DND-41 (cell line): ENCODE measurements at regions not wholly inside any gene's neighbourhood (a gene's known extent, or its start where the extent isn't known, plus 50 kb on each side); places are given as distances from the start of the nearest gene placed in this dataset.

ENCODE experiments used
- ATAC-seq: fragments of 200-7000 bp; cut with Tn5 transposase; 3 replicates; pipeline ENCODE4 v1.9.1; 2021; ENCODE audit warnings: low read depth; ENCODE audit not compliant: insufficient read depth
- DNase-seq: peaks from one replicate; pipeline ENCODE4 v3.0.0-alpha.2; 2020
- H2AFZ ChIP-seq: 2 replicates; pipeline ENCODE4 v1.6.0; 2012; ENCODE audit warnings: low read depth, low read length
- H3K27ac ChIP-seq: 2 replicates; pipeline ENCODE4 v1.5.1; 2012; ENCODE audit warnings: low read length, inconsistent platforms
- H3K27me3 ChIP-seq: fragments of 200-600 bp; sonication (generic); 2 replicates; pipeline ENCODE4 v1.6.0; 2012; ENCODE audit warnings: low read length, mild to moderate bottlenecking, inconsistent platforms; ENCODE audit not compliant: insufficient read depth, poor library complexity
- H3K36me3 ChIP-seq: 2 replicates; pipeline ENCODE4 v1.5.1; 2012; ENCODE audit warnings: low read length, inconsistent platforms; ENCODE audit not compliant: insufficient read depth
- H3K4me1 ChIP-seq: 2 replicates; pipeline ENCODE4 v1.5.1; 2012; ENCODE audit warnings: mild to moderate bottlenecking, low read length; ENCODE audit not compliant: insufficient read depth
- H3K4me2 ChIP-seq: 2 replicates; pipeline ENCODE4 v1.6.0; 2012; ENCODE audit warnings: mild to moderate bottlenecking, moderate library complexity, low read length, inconsistent platforms; ENCODE audit not compliant: insufficient read depth
- H3K4me3 ChIP-seq, 2 experiments: fragments of 200-600 bp in 1 of 2; shearing (Covaris generic) in 1 of 2; 2 replicates each; pipeline ENCODE4 v1.5.1; 2012 to 2016; ENCODE audit warnings: inconsistent platforms in 2 of 2, low read length in 2 of 2, mild to moderate bottlenecking in 2 of 2, low read depth in 1 of 2, moderate library complexity in 1 of 2
- H3K79me2 ChIP-seq: 2 replicates; pipeline ENCODE4 v1.6.0; 2012; ENCODE audit warnings: low read length, inconsistent platforms; ENCODE audit not compliant: insufficient read depth
- H3K9ac ChIP-seq: 2 replicates; pipeline ENCODE4 v1.6.0; 2012; ENCODE audit warnings: low read depth, mild to moderate bottlenecking, inconsistent platforms, low read length, moderate library complexity
- H3K9me3 ChIP-seq: 2 replicates; pipeline ENCODE4 v1.5.1; 2012; ENCODE audit warnings: low read length, moderate library complexity, mild to moderate bottlenecking, inconsistent platforms; ENCODE audit not compliant: insufficient read depth, severe bottlenecking
- H4K20me1 ChIP-seq: 2 replicates; pipeline ENCODE4 v1.6.0; 2012; ENCODE audit warnings: low read length; ENCODE audit not compliant: insufficient read depth
- CTCF ChIP-seq: IDR thresholded peaks from 2 replicates; pipeline ENCODE4 v1.5.1; 2012; ENCODE audit warnings: borderline replicate concordance, low read length, moderate library complexity, mild to moderate bottlenecking; ENCODE audit not compliant: poor library complexity, severe bottlenecking; ENCODE audit errors: extremely low read depth
- EZH2 ChIP-seq: IDR thresholded peaks from 3 replicates; pipeline ENCODE4 v1.6.1; 2012; ENCODE audit warnings: borderline replicate concordance, low read depth, mild to moderate bottlenecking, moderate library complexity, low read length, inconsistent platforms; ENCODE audit not compliant: severe bottlenecking

DNA sequence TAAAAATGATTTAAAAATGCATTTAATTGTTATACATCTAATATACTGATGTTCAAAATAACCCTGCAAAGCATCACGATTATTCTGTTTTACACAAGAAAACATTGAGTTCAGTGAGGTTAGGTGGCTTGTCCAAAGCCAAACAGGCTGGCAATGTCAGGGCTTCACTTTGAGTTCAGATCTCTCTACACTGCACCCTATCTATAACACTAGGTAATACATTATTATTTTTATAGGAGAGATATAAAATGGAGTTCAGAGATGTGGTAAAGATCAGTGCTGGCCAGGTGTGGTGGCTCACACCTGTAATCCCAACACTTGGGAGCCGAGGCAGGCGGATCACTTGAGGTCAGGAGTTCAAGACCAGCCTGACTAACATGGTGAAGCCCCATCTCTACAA is 165.9 kb upstream of the MYO3A start:
- Histone ChIP-seq H3K27ac (no peak overlapping the region), H3K9ac (no peak overlapping the region), H3K79me2 (no peaks in the 10 kb centered on the region), H3K27me3 (peaks cover 6% of the 10 kb centered on the region), H4K20me1 (no peaks in the 10 kb centered on the region), H3K4me3 (no peak overlapping the region), H3K9me3 (no peaks in the 10 kb centered on the region), H3K4me1 (no peaks in the 10 kb centered on the region), H3K4me2 (no peak overlapping the region), H2AFZ (no peak overlapping the region), H3K36me3 (no peaks in the 10 kb centered on the region)
- ATAC-seq (no peak), DNase-seq (no peak)
- TF ChIP-seq CTCF (no peak), EZH2 (no peak)

DNA sequence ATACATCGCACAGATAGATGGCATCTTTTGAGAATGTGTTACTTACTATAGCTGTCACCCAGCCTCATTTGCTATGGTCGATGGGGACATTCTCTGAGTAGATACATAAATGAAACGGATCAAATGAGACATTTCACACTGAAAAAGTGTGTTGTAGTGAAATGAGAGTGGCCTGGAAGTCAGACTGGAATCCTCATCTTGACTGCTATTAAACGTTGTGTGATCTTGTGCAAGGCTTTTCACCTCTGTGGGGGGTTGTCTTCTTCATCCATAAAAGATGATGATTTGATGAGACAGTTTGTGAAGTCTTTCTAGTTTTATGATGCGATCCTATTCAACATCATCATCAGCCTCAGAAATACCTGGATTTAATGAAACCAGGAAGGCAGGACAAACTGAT is 155.4 kb upstream of the MYO3A start:
- no peak for TF ChIP-seq EZH2
- TF ChIP-seq CTCF: no peak
- H3K4me3 ChIP-seq: no peak overlapping the region
- ATAC-seq (no peak), DNase-seq (no peak)
- H2AFZ ChIP-seq: no peak overlapping the region
- H3K4me2 ChIP-seq: no peak overlapping the region
- no peaks in the 10 kb centered on the region for H3K4me1 ChIP-seq
- no peaks in the 10 kb centered on the region for H3K9me3 ChIP-seq
- no peak overlapping the region for H3K27ac ChIP-seq
- H4K20me1 ChIP-seq: no peaks in the 10 kb centered on the region
- H3K79me2 ChIP-seq: no peaks in the 10 kb centered on the region
- H3K36me3 ChIP-seq: no peaks in the 10 kb centered on the region
- peaks cover 3% of the 10 kb centered on the region for H3K27me3 ChIP-seq
- no peak overlapping the region for H3K9ac ChIP-seq

GRCh38 chr10:25786161-25786560 is 147.9 kb upstream of the MYO3A start:
- H3K9ac ChIP-seq: no peak overlapping the region
- DNase-seq (no peak), ATAC-seq (no peak)
- H3K27ac ChIP-seq: no peak overlapping the region
- no peaks in the 10 kb centered on the region for H3K4me1 ChIP-seq
- no peak overlapping the region for H3K4me3 ChIP-seq
- no peaks in the 10 kb centered on the region for H3K79me2 ChIP-seq
- H3K36me3 ChIP-seq: no peaks in the 10 kb centered on the region
- H3K27me3 ChIP-seq: no peaks in the 10 kb centered on the region
- no peaks in the 10 kb centered on the region for H4K20me1 ChIP-seq
- no peaks in the 10 kb centered on the region for H3K9me3 ChIP-seq
- H3K4me2 ChIP-seq: no peak overlapping the region
- H2AFZ ChIP-seq: no peak overlapping the region
- TF ChIP-seq CTCF: no peak
- no peak for TF ChIP-seq EZH2

GRCh38 chr10:25786899-25787298 is 147.1 kb upstream of the MYO3A start:
- no peaks in the 10 kb centered on the region for H3K4me1 ChIP-seq
- no peaks in the 10 kb centered on the region for H4K20me1 ChIP-seq
- TF ChIP-seq CTCF (no peak), EZH2 (no peak)
- H2AFZ ChIP-seq: no peak overlapping the region
- no peaks in the 10 kb centered on the region for H3K9me3 ChIP-seq
- no peak overlapping the region for H3K27ac ChIP-seq
- no peaks in the 10 kb centered on the region for H3K27me3 ChIP-seq
- H3K4me3 ChIP-seq: no peak overlapping the region
- no peak for DNase-seq
- H3K4me2 ChIP-seq: no peak overlapping the region
- no peak overlapping the region for H3K9ac ChIP-seq
- ATAC-seq: no peak
- H3K36me3 ChIP-seq: no peaks in the 10 kb centered on the region
- H3K79me2 ChIP-seq: no peaks in the 10 kb centered on the region
